GM19463 (cell line): ENCODE measurements at regions not wholly inside any gene's neighbourhood (a gene's known extent, or its start where the extent isn't known, plus 50 kb on each side); places are given as distances from the start of the nearest gene placed in this dataset.

Experiments
- ATAC-seq: cut with Tn5 transposase; IDR thresholded peaks from one replicate; pipeline ENCODE4 v1.9.1; 2021; ENCODE audit warnings: mild to moderate bottlenecking, moderate library complexity; ENCODE audit not compliant: unreplicated experiment

DNA sequence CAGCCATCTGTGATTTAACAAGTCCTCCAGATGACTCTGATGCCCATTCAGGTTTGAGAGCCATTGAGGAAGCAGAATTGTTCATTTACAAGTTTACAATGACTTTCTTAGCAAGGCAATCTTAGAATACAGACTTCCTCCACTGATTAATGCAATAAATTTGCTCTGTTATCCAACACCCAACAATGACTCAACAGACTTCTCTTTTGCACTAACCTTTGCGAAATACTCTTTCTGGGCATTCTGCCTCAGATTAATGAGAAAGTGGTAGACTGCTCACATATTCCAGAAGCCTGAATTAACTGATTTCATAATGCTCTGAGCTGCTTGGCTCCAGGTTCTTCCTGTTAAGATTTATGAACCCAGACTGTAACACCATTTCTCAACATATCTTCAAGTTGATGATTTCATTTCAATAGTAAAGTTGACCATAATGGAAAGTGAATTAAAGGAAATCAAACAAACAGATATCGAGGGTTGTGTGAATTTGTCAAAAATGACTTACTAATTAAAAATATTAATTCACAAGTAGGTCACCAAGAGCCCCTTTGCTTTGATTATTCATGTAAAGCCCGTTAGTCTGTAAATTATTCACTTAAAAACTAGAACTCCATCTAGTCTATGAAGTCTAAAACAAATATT, 70.5 kb upstream of the BLID start:
- ATAC-seq = no peak

- ATAC-seq = no peak
Observed at GRCh38 chr11:122183933-122184332, 67.9 kb upstream of the BLID start.

DNA sequence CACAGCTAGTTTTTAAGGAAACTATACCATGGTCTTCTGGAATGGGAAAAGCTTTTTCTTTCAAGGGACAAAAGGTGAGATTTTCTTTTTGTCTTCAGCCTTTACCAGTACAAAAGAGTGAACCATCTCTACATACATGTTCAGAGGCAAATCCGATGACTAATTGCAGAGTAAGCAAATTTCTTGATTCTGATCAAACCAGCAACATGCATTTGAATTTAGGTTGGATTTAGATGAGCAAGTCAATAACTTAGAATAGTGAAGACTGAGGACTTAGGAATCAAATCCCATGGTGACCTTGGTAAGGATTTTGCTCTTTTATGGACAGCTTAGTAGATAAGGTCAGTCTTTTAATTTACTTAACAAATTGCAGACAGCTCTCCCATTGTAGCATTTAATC, 65.9 kb upstream of the BLID start:
- ATAC-seq = no peak

- no peak for ATAC-seq
Observed at GRCh38 chr11:122181372-122181771, 65.4 kb upstream of the BLID start.

GRCh38 chr11:122179961-122180834, 64.2 kb upstream of the BLID start:
- ATAC-seq = no peak

DNA sequence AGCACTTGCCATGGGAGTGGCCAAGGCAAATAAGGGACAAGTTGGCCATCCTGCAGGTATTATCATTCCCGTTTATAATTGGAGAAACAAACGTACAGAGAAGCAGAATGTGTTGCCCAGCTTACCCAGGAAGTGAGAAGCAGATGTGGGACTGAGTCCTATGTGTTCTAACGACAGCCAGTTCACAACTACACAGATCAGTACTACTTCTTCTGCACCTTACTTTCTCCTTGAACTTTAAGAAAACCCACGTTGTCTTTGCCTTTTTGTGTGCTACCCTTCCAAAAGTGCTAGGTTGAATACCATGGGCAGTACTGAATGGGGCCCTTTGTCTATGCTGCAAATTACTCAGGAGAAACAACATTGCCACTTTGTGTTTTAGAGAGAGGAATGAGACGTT, 62.8 kb upstream of the BLID start:
- no peak for ATAC-seq

- ATAC-seq = no peak
Observed at GRCh38 chr11:122177238-122177637, 61.2 kb upstream of the BLID start.

- no peak for ATAC-seq
Observed at GRCh38 chr11:122176651-122177050, 60.6 kb upstream of the BLID start.

- ATAC-seq = no peak
Observed at GRCh38 chr11:122175306-122175705, 59.3 kb upstream of the BLID start.

- ATAC-seq = no peak
Observed at GRCh38 chr11:122173587-122173986, 57.6 kb upstream of the BLID start.

DNA sequence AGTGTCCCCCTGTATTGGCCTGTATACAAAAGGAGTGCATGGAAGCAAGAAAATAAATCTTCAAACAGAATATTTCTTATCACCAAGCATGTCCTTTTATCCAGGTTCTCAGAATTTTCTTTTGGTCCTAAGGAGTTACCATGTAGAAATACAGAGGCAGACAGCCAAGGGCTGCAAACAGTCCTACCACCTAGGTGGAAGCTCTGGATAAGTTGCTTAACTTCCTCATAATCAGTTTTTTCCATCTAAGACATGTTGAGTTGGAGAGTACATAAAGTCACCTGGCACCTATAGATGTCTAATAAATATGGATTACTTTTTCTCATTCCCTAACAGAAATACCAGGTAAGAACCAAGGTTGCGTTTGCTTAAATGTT, 57.0 kb upstream of the BLID start:
- ATAC-seq = no peak

DNA sequence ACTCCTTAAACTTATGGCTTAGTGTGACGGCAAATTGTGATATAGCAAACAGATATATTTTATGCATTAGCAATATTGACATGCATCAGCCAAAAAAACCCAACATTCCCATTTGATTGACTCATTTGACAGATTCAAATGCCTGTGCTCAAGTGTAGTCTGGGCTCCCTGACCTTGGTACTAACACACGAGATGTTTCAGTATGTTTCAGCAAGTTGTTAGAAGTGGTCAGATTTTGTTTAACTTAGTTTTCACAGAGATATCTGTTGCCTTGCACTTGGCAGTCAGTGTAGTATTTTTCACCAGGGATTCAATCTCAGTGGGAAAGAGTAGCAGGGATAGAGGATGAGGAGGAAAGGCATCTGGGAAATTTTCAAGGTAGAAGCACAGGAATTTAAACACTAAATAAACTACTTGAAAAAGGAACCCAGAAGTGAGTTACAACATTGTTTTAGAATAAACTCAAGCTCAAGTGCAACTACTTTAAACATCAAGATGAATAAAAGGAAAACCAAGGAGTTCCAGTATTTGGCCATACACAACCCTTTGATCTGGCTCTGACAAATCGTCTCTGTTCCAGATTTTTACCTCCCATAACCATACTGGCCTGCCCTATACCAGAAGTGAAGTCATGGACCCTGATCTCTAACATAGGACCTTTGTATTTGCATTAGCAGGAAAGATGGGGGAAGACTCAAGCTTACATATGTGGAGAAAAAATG, 56.5 kb upstream of the BLID start:
- no peak for ATAC-seq

GRCh38 chr11:122170815-122171475, 54.9 kb upstream of the BLID start:
- no peak for ATAC-seq

- no peak for ATAC-seq
Observed at GRCh38 chr11:122168218-122168617, 52.2 kb upstream of the BLID start.

DNA sequence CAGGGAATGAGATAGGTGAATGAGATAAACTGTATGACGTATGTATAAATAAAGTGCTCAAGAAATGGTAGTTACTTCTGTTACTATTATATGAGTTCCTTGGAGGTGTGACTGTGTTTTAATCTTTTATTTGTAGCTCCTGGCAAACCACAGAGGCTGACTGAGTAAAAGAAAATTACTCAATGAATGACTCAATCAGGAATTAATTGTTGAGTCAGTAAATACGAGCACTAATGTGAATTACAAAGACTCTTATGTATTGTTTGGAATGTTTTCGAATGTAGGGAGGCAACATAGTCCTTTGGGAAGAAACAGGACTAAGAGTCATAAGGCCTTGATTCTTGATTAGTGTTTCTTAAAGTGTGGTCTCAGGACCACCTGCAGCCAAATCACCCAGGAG, 51.1 kb upstream of the BLID start:
- no peak for ATAC-seq

- ATAC-seq = no peak
Observed at GRCh38 chr11:122165607-122166371, 49.8 kb upstream of the BLID start.
